ENCODE measurements at regions not wholly inside any gene's neighbourhood (a gene's known extent, or its start where the extent isn't known, plus 50 kb on each side); places are given as distances from the start of the nearest gene placed in this dataset.

DNA sequence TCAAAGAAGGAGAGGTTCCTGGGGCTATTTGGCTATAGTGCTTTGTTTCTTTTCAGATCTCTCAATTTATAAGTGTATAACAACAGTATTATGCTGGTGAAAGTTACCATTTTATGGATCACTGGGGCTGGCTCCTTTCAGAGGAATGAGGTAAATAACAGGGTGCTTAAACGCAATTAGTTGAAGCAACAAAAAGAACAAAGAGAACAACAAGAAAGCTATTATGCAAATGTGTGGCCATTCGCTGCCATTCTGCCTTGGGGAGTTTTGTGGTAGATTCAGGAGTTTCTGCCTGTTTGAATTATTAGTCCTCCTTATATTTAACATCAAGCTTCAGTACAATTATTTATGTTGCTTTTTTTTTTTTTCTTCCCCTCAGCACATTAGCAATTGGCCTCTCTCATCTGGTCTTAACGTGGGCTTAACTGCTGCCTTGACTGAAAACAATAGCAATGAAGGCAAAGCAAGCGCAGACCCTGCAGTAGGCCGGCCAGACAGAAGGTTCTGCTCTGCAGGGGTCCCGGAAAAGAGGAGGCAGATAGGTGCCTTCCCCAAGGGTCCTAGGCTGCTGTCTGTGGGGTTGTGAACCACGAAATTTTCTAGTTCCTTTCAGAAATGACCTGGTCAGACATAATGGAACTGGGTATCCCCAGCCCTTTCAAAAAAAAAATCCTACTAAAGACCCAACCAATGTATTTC, 339.9 kb upstream of the PODXL start:
- TF ChIP-seq, protein P1, sequence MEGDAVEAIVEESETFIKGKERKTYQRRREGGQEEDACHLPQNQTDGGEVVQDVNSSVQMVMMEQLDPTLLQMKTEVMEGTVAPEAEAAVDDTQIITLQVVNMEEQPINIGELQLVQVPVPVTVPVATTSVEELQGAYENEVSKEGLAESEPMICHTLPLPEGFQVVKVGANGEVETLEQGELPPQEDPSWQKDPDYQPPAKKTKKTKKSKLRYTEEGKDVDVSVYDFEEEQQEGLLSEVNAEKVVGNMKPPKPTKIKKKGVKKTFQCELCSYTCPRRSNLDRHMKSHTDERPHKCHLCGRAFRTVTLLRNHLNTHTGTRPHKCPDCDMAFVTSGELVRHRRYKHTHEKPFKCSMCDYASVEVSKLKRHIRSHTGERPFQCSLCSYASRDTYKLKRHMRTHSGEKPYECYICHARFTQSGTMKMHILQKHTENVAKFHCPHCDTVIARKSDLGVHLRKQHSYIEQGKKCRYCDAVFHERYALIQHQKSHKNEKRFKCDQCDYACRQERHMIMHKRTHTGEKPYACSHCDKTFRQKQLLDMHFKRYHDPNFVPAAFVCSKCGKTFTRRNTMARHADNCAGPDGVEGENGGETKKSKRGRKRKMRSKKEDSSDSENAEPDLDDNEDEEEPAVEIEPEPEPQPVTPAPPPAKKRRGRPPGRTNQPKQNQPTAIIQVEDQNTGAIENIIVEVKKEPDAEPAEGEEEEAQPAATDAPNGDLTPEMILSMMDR (IDR thresholded peaks at IDR 0.05), result no peak
- no peak for TF ChIP-seq EZH2 (IDR thresholded peaks at IDR 0.05; ENCODE audit: borderline replicate concordance, insufficient read depth, low read depth, low read length, poor library complexity, severe bottlenecking)
